ENCODE measurements at regions not wholly inside any gene's neighbourhood (a gene's known extent, or its start where the extent isn't known, plus 50 kb on each side); places are given as distances from the start of the nearest gene placed in this dataset.

- DNase-seq, result no peak
These were observed 2085.7 kb upstream of the C9orf72 start for GRCh38 chr9:29659014-29659413.

- DNase-seq, result no peak
These were observed 2086.5 kb upstream of the C9orf72 start for GRCh38 chr9:29659736-29660135.

GRCh38 chr9:29668732-29669131 is 2095.5 kb upstream of the C9orf72 start:
- DNase-seq, result no peak

- DNase-seq, result no peak
These were observed 2096.3 kb upstream of the C9orf72 start for GRCh38 chr9:29669613-29670012.

- DNase-seq, result no peak
These were observed 2112.2 kb upstream of the C9orf72 start for GRCh38 chr9:29685531-29685930.

GRCh38 chr9:29691145-29691544 is 2117.9 kb upstream of the C9orf72 start:
- no peak for DNase-seq

- no peak for DNase-seq
These were observed 2118.6 kb upstream of the C9orf72 start for GRCh38 chr9:29691758-29692407.

GRCh38 chr9:29697011-29697410 is 2123.7 kb upstream of the C9orf72 start:
- DNase-seq, result no peak

GRCh38 chr9:29701559-29701958 is 2128.3 kb upstream of the C9orf72 start:
- DNase-seq, result no peak

- no peak for DNase-seq
These were observed 2128.7 kb upstream of the C9orf72 start for GRCh38 chr9:29701971-29702370.

- no peak for DNase-seq
These were observed 2141.6 kb upstream of the C9orf72 start for GRCh38 chr9:29714860-29715259.

- no peak for DNase-seq
These were observed 2144.3 kb upstream of the C9orf72 start for GRCh38 chr9:29717631-29718030.

- no peak for DNase-seq
These were observed 2156.9 kb upstream of the C9orf72 start for GRCh38 chr9:29730163-29730562.

GRCh38 chr9:29740518-29740917 is 2167.2 kb upstream of the C9orf72 start:
- no peak for DNase-seq

GRCh38 chr9:29741169-29741568 is 2167.9 kb upstream of the C9orf72 start:
- no peak for DNase-seq

GRCh38 chr9:29750062-29750461 is 2176.8 kb upstream of the C9orf72 start:
- no peak for DNase-seq

- no peak for DNase-seq
These were observed 2177.9 kb upstream of the C9orf72 start for GRCh38 chr9:29751226-29751625.

- DNase-seq, result no peak
These were observed 2180.4 kb upstream of the C9orf72 start for GRCh38 chr9:29753638-29754037.

- DNase-seq, result no peak
These were observed 2195.7 kb upstream of the C9orf72 start for GRCh38 chr9:29769019-29769418.

- no peak for DNase-seq
These were observed 2200.4 kb upstream of the C9orf72 start for GRCh38 chr9:29773676-29774075.

- DNase-seq, result no peak
These were observed 2202.2 kb upstream of the C9orf72 start for GRCh38 chr9:29775491-29775890.

- DNase-seq, result no peak
These were observed 2205.1 kb upstream of the C9orf72 start for GRCh38 chr9:29778281-29778849.

- DNase-seq, result no peak
These were observed 2220.7 kb upstream of the C9orf72 start for GRCh38 chr9:29793970-29794369.

- no peak for DNase-seq
These were observed 2223.1 kb upstream of the C9orf72 start for GRCh38 chr9:29796291-29796952.

- no peak for DNase-seq
These were observed 2225.3 kb upstream of the C9orf72 start for GRCh38 chr9:29798599-29798998.
